ENCODE measurements at regions not wholly inside any gene's neighbourhood (a gene's known extent, or its start where the extent isn't known, plus 50 kb on each side); places are given as distances from the start of the nearest gene placed in this dataset.
"Not testable (repeated sequence)": the region's sequence is repeated elsewhere in the genome, so short reads cannot be mapped to it uniquely, and the experiment has no call there.

GRCh38 chr6:48664826-48665225 is 553.8 kb upstream of the PTCHD4 start:
- Histone ChIP-seq H3K9me3 (no peaks in the 10 kb centered on the region), H3K27me3 (no peaks in the 10 kb centered on the region), H3K4me1 (no peaks in the 10 kb centered on the region), H3K36me3 (no peaks in the 10 kb centered on the region), H3K4me3 (ENCODE audit: low read depth, low read length) (no peak overlapping the region)
- TF ChIP-seq CTCF (IDR thresholded peaks at IDR 0.05; ENCODE audit: low read depth, low read length), result no peak
- no peak for DNase-seq

GRCh38 chr6:48658915-48659314 is 547.9 kb upstream of the PTCHD4 start:
- TF ChIP-seq CTCF (IDR thresholded peaks at IDR 0.05; ENCODE audit: low read depth, low read length), result no peak
- H3K27me3 ChIP-seq, result no peaks in the 10 kb centered on the region
- H3K4me3 ChIP-seq (ENCODE audit: low read depth, low read length), result no peak overlapping the region
- no peaks in the 10 kb centered on the region for H3K9me3 ChIP-seq
- H3K36me3 ChIP-seq, result no peaks in the 10 kb centered on the region
- DNase-seq, result no peak
- no peaks in the 10 kb centered on the region for H3K4me1 ChIP-seq

GRCh38 chr6:48641544-48641943 is 530.5 kb upstream of the PTCHD4 start:
- no peak overlapping the region for H3K4me3 ChIP-seq (ENCODE audit: low read depth, low read length)
- no peak for DNase-seq
- H3K36me3 ChIP-seq, result no peaks in the 10 kb centered on the region
- H3K27me3 ChIP-seq, result no peaks in the 10 kb centered on the region
- no peaks in the 10 kb centered on the region for H3K9me3 ChIP-seq
- no peak for TF ChIP-seq CTCF (IDR thresholded peaks at IDR 0.05; ENCODE audit: low read depth, low read length)
- no peaks in the 10 kb centered on the region for H3K4me1 ChIP-seq

GRCh38 chr6:48638796-48639195 is 527.8 kb upstream of the PTCHD4 start:
- not testable (repeated sequence) for H3K4me3 ChIP-seq (ENCODE audit: low read depth, low read length)

GRCh38 chr6:48630511-48630910 is 519.5 kb upstream of the PTCHD4 start:
- H3K4me1 ChIP-seq, result no peaks in the 10 kb centered on the region
- DNase-seq, result no peak
- no peaks in the 10 kb centered on the region for H3K9me3 ChIP-seq
- no peaks in the 10 kb centered on the region for H3K36me3 ChIP-seq
- H3K27me3 ChIP-seq, result no peaks in the 10 kb centered on the region
- TF ChIP-seq CTCF (IDR thresholded peaks at IDR 0.05; ENCODE audit: low read depth, low read length), result no peak
- H3K4me3 ChIP-seq (ENCODE audit: low read depth, low read length), result no peak overlapping the region

More at GRCh38 chr6:48638796-48639195, 527.8 kb upstream of the PTCHD4 start:
- not testable (repeated sequence) for H3K36me3 ChIP-seq, H3K4me1 ChIP-seq, H3K9me3 ChIP-seq, DNase-seq, H3K27me3 ChIP-seq

GRCh38 chr6:48628316-48628715 is 517.3 kb upstream of the PTCHD4 start:
- no peaks in the 10 kb centered on the region for H3K27me3 ChIP-seq
- no peaks in the 10 kb centered on the region for H3K9me3 ChIP-seq
- TF ChIP-seq CTCF (IDR thresholded peaks at IDR 0.05; ENCODE audit: low read depth, low read length), result no peak
- H3K4me1 ChIP-seq, result no peaks in the 10 kb centered on the region
- no peaks in the 10 kb centered on the region for H3K36me3 ChIP-seq
- H3K4me3 ChIP-seq (ENCODE audit: low read depth, low read length), result no peak overlapping the region
- DNase-seq, result no peak

GRCh38 chr6:48626421-48626820 is 515.4 kb upstream of the PTCHD4 start:
- H3K4me3 ChIP-seq (ENCODE audit: low read depth, low read length), result no peak overlapping the region
- no peaks in the 10 kb centered on the region for H3K27me3 ChIP-seq
- H3K4me1 ChIP-seq, result no peaks in the 10 kb centered on the region
- TF ChIP-seq CTCF (IDR thresholded peaks at IDR 0.05; ENCODE audit: low read depth, low read length), result no peak
- H3K36me3 ChIP-seq, result no peaks in the 10 kb centered on the region
- DNase-seq, result no peak
- no peaks in the 10 kb centered on the region for H3K9me3 ChIP-seq
